IMR-90 (cell line): ENCODE measurements at regions not wholly inside any gene's neighbourhood (a gene's known extent, or its start where the extent isn't known, plus 50 kb on each side); places are given as distances from the start of the nearest gene placed in this dataset.

Experiments used
- ATAC-seq: fragments of 200-7000 bp; cut with Tn5 transposase; 2 replicates; pipeline ENCODE4 v1.9.1; 2020; ENCODE audit warnings: low read depth, mild to moderate bottlenecking, moderate library complexity
- BruUV-seq: library from RNA; stranded (reverse); fragments of 400-500 nt; replicated peaks from 2 replicates; lab custom pipeline; 2021; lab: Mats Ljungman, UMichigan
- CTCF ChIA-PET: fragments of 300-600 bp; formaldehyde crosslinking; extraction: SDS; loops from one replicate; lab custom pipeline; 2021; ENCODE audit warnings: antibody characterized with exemption; lab: Yijun Ruan, JAX
- POLR2A ChIA-PET: fragments of 300-600 bp; sonication (Branson Sonifier 250); formaldehyde crosslinking; loops from one replicate; lab custom pipeline; 2022; ENCODE audit warnings: antibody characterized with exemption; ENCODE audit not compliant: unreplicated experiment; lab: Charles Lee
- DNase-seq: peaks from one replicate; pipeline ENCODE4 v3.0.0; 2013
- H2AFZ ChIP-seq: replicated peaks from 2 replicates; pipeline ENCODE3; 2013; ENCODE audit warnings: low read length, mild to moderate bottlenecking; ENCODE audit not compliant: poor library complexity
- H2AK5ac ChIP-seq: 2 replicates; pipeline ENCODE4 v1.6.1; 2013; ENCODE audit warnings: low read depth, low read length, inconsistent platforms
- H2AK9ac ChIP-seq: replicated peaks from 2 replicates; pipeline ENCODE3; 2013; ENCODE audit warnings: mild to moderate bottlenecking, low read depth, low read length, moderate library complexity; ENCODE audit not compliant: poor library complexity
- H2BK120ac ChIP-seq: 2 replicates; pipeline ENCODE4 v1.6.1; 2013; ENCODE audit warnings: low read depth, low read length, inconsistent platforms
- H2BK15ac ChIP-seq: 3 replicates; pipeline ENCODE4 v1.6.1; 2013; ENCODE audit warnings: low read depth, low read length, inconsistent platforms
- H2BK20ac ChIP-seq: 2 replicates; pipeline ENCODE4 v1.6.1; 2013; ENCODE audit warnings: low read depth, mild to moderate bottlenecking, inconsistent platforms, low read length, moderate library complexity
- H2BK5ac ChIP-seq: 2 replicates; pipeline ENCODE4 v1.6.1; 2013; ENCODE audit warnings: mild to moderate bottlenecking, low read depth, low read length, inconsistent platforms; ENCODE audit not compliant: poor library complexity, severe bottlenecking
- H3K14ac ChIP-seq: replicated peaks from 2 replicates; pipeline ENCODE4 v1.6.1; 2013; ENCODE audit warnings: low read depth, low read length, inconsistent platforms
- H3K18ac ChIP-seq: 2 replicates; pipeline ENCODE4 v1.6.1; 2013; ENCODE audit warnings: low read depth, low read length, control low read depth
- H3K23ac ChIP-seq: 2 replicates; pipeline ENCODE4 v1.6.1; 2013; ENCODE audit warnings: low read depth, low read length, inconsistent platforms
- H3K27ac ChIP-seq: 2 replicates; pipeline ENCODE4 v1.5.1; 2013; ENCODE audit warnings: mild to moderate bottlenecking, control low read depth, low read length; ENCODE audit not compliant: insufficient read depth
- H3K27me3 ChIP-seq: 2 replicates; pipeline ENCODE4 v1.6.1; 2013; ENCODE audit warnings: low read length; ENCODE audit not compliant: control insufficient read depth, insufficient read depth
- H3K36me3 ChIP-seq: 2 replicates; pipeline ENCODE4 v1.6.1; 2013; ENCODE audit warnings: low read length, mixed read lengths; ENCODE audit not compliant: control insufficient read depth, insufficient read depth
- H3K4ac ChIP-seq: 2 replicates; pipeline ENCODE4 v1.6.1; 2013; ENCODE audit warnings: low read depth, low read length, inconsistent platforms
- H3K4me1 ChIP-seq: 2 replicates; pipeline ENCODE4 v1.6.1; 2013; ENCODE audit warnings: low read length, mixed read lengths; ENCODE audit not compliant: control insufficient read depth, insufficient read depth
- H3K4me2 ChIP-seq: 2 replicates; pipeline ENCODE4 v1.6.1; 2013; ENCODE audit warnings: low read depth, mild to moderate bottlenecking, control low read depth, low read length, moderate library complexity
- H3K4me3 ChIP-seq: 2 replicates; pipeline ENCODE4 v1.5.1; 2013; ENCODE audit warnings: low read depth, mild to moderate bottlenecking, control low read depth, low read length, moderate library complexity; ENCODE audit not compliant: insufficient read depth
- H3K56ac ChIP-seq: 2 replicates; pipeline ENCODE4 v1.6.1; 2013; ENCODE audit warnings: low read length, inconsistent platforms; ENCODE audit not compliant: insufficient read depth; ENCODE audit errors: extremely low read depth
- H3K79me1 ChIP-seq, 2 experiments: 2 replicates each; pipeline ENCODE4 v1.6.1; 2013; ENCODE audit warnings: low read length in 2 of 2, inconsistent platforms in 1 of 2, low read depth in 1 of 2
- H3K9ac ChIP-seq: 2 replicates; pipeline ENCODE4 v1.6.1; 2013; ENCODE audit warnings: low read depth, low read length, control low read depth
- H3K9me1 ChIP-seq: 2 replicates; pipeline ENCODE4 v1.6.1; 2013; ENCODE audit warnings: low read length, inconsistent platforms; ENCODE audit not compliant: insufficient read depth
- H3K9me3 ChIP-seq: 2 replicates; pipeline ENCODE4 v1.6.1; 2013; ENCODE audit warnings: low read length; ENCODE audit not compliant: control insufficient read depth, insufficient read depth
- H4K20me1 ChIP-seq: 2 replicates; pipeline ENCODE4 v1.6.1; 2013; ENCODE audit warnings: low read length, inconsistent platforms; ENCODE audit not compliant: insufficient read depth
- H4K5ac ChIP-seq: 2 replicates; pipeline ENCODE4 v1.6.1; 2013; ENCODE audit warnings: mild to moderate bottlenecking, low read depth, low read length, control low read depth
- H4K8ac ChIP-seq, 2 experiments: 2 replicates each; pipeline ENCODE4 v1.6.1; 2013; ENCODE audit warnings: low read depth in 2 of 2, low read length in 2 of 2, control low read depth in 1 of 2, inconsistent platforms in 1 of 2
- H4K91ac ChIP-seq: 2 replicates; pipeline ENCODE4 v1.6.1; 2013; ENCODE audit warnings: low read depth, low read length, inconsistent platforms; ENCODE audit not compliant: insufficient read depth
- BHLHE40 ChIP-seq: fragments of 150-350 bp; IDR thresholded peaks from 2 replicates; pipeline ENCODE4 v1.6.1; 2016; ENCODE audit warnings: mild to moderate bottlenecking, low read depth, low read length
- CEBPB ChIP-seq: IDR thresholded peaks from 2 replicates; pipeline ENCODE4 v1.6.1; 2012; ENCODE audit warnings: low read depth, low read length, improper control_type of control experiment
- CHD1 ChIP-seq: IDR thresholded peaks from 2 replicates; pipeline ENCODE4 v1.6.1; 2012; ENCODE audit warnings: low read depth, low read length, improper control_type of control experiment
- FOS ChIP-seq: fragments of 150-350 bp; IDR thresholded peaks from 2 replicates; pipeline ENCODE4 v1.6.1; 2016; ENCODE audit warnings: low read depth, low read length
- MAFK ChIP-seq: IDR thresholded peaks from 2 replicates; pipeline ENCODE4 v1.6.1; 2012; ENCODE audit warnings: low read depth, low read length, improper control_type of control experiment
- MAZ ChIP-seq: IDR thresholded peaks from 2 replicates; pipeline ENCODE4 v1.6.1; 2012; ENCODE audit warnings: low read depth, mild to moderate bottlenecking, low read length, improper control_type of control experiment, moderate library complexity, borderline replicate concordance
- MXI1 ChIP-seq: IDR thresholded peaks from 2 replicates; pipeline ENCODE4 v1.6.1; 2012; ENCODE audit warnings: low read depth, mild to moderate bottlenecking, low read length, moderate library complexity, borderline replicate concordance
- NFE2L2 ChIP-seq: fragments of 150-350 bp; IDR thresholded peaks from 2 replicates; pipeline ENCODE4 v1.6.1; 2016; ENCODE audit warnings: low read depth, mild to moderate bottlenecking, low read length
- POLR2A ChIP-seq: IDR thresholded peaks from 2 replicates; pipeline ENCODE4 v1.6.1; 2012; ENCODE audit warnings: mild to moderate bottlenecking, low read depth, low read length
- RAD21 ChIP-seq: IDR thresholded peaks from 2 replicates; pipeline ENCODE4 v1.6.1; 2012; ENCODE audit warnings: low read length, improper control_type of control experiment
- RCOR1 ChIP-seq: IDR thresholded peaks from 2 replicates; pipeline ENCODE4 v1.6.1; 2012; ENCODE audit warnings: mild to moderate bottlenecking, low read length, improper control_type of control experiment; ENCODE audit not compliant: insufficient replicate concordance
- RFX5 ChIP-seq: IDR thresholded peaks from 2 replicates; pipeline ENCODE4 v1.8.0; 2012; ENCODE audit warnings: low read depth, mild to moderate bottlenecking, low read length, moderate library complexity
- SMC3 ChIP-seq: fragments of 150-350 bp; IDR thresholded peaks from 2 replicates; pipeline ENCODE4 v1.6.1; 2016; ENCODE audit warnings: low read depth, mild to moderate bottlenecking, antibody characterized with exemption, low read length, moderate library complexity
- WGBS, 2 experiments: methylation state at CpG; one replicate each; pipeline versions ENCODE4 v1.1.5 to v1.1.7; 2013; ENCODE audit warnings: missing lambda C conversion rate in 2 of 2; ENCODE audit not compliant: insufficient read length in 1 of 2; ENCODE audit errors: extremely low coverage in 2 of 2; 5-methylcytosine and 5-hydroxymethylcytosine counted together
- dilution Hi-C: fragments of 300-500 bp; cut with HindIII; formaldehyde crosslinking; loops from one replicate; pipeline ENCODE4 v1.14.3; 2018; ENCODE audit warnings: low sequenced_read_pairs; ENCODE audit not compliant: unreplicated experiment
- in situ Hi-C: fragments of 300-500 bp; cut with MboI; formaldehyde crosslinking; loops from 3 replicates; pipeline ENCODE4 v1.14.3; 2019; ENCODE audit warnings: low sequenced_read_pairs, inconsistent platforms, mixed read lengths
- intact Hi-C: fragments of 100-400 bp; cut with micrococcal nuclease; formaldehyde crosslinking; loops from 2 replicates; pipeline ENCODE4 v1.10.0; 2022
- TF ChIP-seq, protein P1 (sequence below): fragments of 150-350 bp; IDR thresholded peaks from 2 replicates; pipeline ENCODE4 v1.6.1; 2016; ENCODE audit warnings: low read depth, mild to moderate bottlenecking, low read length, moderate library complexity, borderline replicate concordance
- TF ChIP-seq, protein P2 (sequence below): conservative IDR thresholded peaks from 2 replicates; pipeline ENCODE4 v1.5.1; 2012; ENCODE audit warnings: mild to moderate bottlenecking, low read depth, low read length, improper control_type of control experiment
- TF ChIP-seq, protein P3 (sequence below): fragments of 150-350 bp; IDR thresholded peaks from 2 replicates; pipeline ENCODE4 v1.6.1; 2017; ENCODE audit warnings: mild to moderate bottlenecking, antibody characterized with exemption, low read length, low read depth

DNA sequence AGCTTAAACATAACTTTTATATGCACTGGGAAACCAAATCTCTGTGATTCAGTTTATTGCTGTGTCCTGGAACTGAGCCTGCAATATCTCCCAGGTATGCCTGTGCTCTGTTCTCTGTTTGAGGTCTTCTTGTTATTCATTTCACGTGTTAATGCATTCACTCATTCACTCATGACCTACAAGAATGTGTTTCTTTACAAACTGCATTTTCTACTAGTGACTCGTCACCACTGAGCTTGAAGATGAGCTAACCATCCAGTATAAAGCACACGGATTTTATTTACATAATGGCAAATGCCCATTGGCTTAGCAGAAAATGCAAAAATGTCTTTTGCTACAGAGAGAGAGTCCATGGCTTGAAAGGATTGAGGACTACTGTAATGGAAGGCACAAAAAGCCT lies 75.0 kb upstream of the DUSP10 start:
- Histone ChIP-seq H3K27ac (no peak overlapping the region), H2BK20ac (peak overlapping the region; percentile 14; the same call in 1 of the 2 replicates), H2BK5ac (peak overlapping the region; percentile 96), H3K9me3 (no peaks in the 10 kb centered on the region), H2BK120ac (peak overlapping the region; percentile 60; the same call in 1 of the 2 replicates), H3K9me1 (no peaks in the 10 kb centered on the region), H3K23ac (no peak overlapping the region), H3K18ac (peak overlapping the region; percentile 56; the same call in 1 of the 2 replicates), H2BK15ac (no peak overlapping the region), H3K56ac (no peak overlapping the region), H3K36me3 (no peaks in the 10 kb centered on the region), H3K4me1 (peaks cover 2% of the 10 kb centered on the region; the same call in 1 of the 2 replicates), H3K4me2 (no peak overlapping the region), H3K4ac (no peak overlapping the region; the same call in 1 of the 2 replicates), H3K27me3 (no peaks in the 10 kb centered on the region), H2AK5ac (no peak overlapping the region), H3K14ac (no peak overlapping the region), H4K20me1 (no peaks in the 10 kb centered on the region), H4K8ac (peak overlapping the region in 1 of 2 experiments; percentile 54; a peak in 1 of 4 replicates), H2AK9ac (no peak overlapping the region), H3K4me3 (no peak overlapping the region), H3K79me1 (no peaks in the 10 kb centered on the region), H4K5ac (no peak overlapping the region), H2AFZ (no peak overlapping the region), H4K91ac (no peak overlapping the region), H3K9ac (no peak overlapping the region)
- TF ChIP-seq POLR2A, result no peak
- peak; percentile 61 for TF ChIP-seq FOS
- TF ChIP-seq SMC3, result no peak
- no peak for TF ChIP-seq MXI1
- TF ChIP-seq BHLHE40, result peak; percentile 92
- 0 out of 2 replicates have a peak, but pooled peaks have one; percentile 4 for TF ChIP-seq MAFK
- TF ChIP-seq CEBPB, result peak; percentile 70
- TF ChIP-seq, protein P1, sequence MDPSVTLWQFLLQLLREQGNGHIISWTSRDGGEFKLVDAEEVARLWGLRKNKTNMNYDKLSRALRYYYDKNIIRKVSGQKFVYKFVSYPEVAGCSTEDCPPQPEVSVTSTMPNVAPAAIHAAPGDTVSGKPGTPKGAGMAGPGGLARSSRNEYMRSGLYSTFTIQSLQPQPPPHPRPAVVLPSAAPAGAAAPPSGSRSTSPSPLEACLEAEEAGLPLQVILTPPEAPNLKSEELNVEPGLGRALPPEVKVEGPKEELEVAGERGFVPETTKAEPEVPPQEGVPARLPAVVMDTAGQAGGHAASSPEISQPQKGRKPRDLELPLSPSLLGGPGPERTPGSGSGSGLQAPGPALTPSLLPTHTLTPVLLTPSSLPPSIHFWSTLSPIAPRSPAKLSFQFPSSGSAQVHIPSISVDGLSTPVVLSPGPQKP, result no peak
- TF ChIP-seq RFX5, result no peak
- TF ChIP-seq RCOR1, result no peak
- TF ChIP-seq RAD21, result peak; percentile 26
- TF ChIP-seq, protein P2, sequence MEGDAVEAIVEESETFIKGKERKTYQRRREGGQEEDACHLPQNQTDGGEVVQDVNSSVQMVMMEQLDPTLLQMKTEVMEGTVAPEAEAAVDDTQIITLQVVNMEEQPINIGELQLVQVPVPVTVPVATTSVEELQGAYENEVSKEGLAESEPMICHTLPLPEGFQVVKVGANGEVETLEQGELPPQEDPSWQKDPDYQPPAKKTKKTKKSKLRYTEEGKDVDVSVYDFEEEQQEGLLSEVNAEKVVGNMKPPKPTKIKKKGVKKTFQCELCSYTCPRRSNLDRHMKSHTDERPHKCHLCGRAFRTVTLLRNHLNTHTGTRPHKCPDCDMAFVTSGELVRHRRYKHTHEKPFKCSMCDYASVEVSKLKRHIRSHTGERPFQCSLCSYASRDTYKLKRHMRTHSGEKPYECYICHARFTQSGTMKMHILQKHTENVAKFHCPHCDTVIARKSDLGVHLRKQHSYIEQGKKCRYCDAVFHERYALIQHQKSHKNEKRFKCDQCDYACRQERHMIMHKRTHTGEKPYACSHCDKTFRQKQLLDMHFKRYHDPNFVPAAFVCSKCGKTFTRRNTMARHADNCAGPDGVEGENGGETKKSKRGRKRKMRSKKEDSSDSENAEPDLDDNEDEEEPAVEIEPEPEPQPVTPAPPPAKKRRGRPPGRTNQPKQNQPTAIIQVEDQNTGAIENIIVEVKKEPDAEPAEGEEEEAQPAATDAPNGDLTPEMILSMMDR, result no peak
- TF ChIP-seq, protein P3, sequence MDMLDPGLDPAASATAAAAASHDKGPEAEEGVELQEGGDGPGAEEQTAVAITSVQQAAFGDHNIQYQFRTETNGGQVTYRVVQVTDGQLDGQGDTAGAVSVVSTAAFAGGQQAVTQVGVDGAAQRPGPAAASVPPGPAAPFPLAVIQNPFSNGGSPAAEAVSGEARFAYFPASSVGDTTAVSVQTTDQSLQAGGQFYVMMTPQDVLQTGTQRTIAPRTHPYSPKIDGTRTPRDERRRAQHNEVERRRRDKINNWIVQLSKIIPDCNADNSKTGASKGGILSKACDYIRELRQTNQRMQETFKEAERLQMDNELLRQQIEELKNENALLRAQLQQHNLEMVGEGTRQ, result no peak
- TF ChIP-seq MAZ, result no peak
- TF ChIP-seq CHD1, result 0 out of 2 replicates have a peak, but pooled peaks have one; percentile 67
- no peak for TF ChIP-seq NFE2L2
- no TSS peak for BruUV-seq
- dilution Hi-C loops (no loop called here), intact Hi-C loops (no loop called here), in situ Hi-C loops (no loop called here)
- peak; percentile 98 for ATAC-seq
- WGBS, 2 experiments, result 0% methylated on average over 1 of the region's 3 CpGs; no CpG with 5 or more reads in 1 of the 2 experiments
- ChIA-PET CTCF (no interaction called here), POLR2A (no interaction called here)
- DNase-seq, result peak; percentile 99
